ENCODE measurements at regions not wholly inside any gene's neighbourhood (a gene's known extent, or its start where the extent isn't known, plus 50 kb on each side); places are given as distances from the start of the nearest gene placed in this dataset.

DNA sequence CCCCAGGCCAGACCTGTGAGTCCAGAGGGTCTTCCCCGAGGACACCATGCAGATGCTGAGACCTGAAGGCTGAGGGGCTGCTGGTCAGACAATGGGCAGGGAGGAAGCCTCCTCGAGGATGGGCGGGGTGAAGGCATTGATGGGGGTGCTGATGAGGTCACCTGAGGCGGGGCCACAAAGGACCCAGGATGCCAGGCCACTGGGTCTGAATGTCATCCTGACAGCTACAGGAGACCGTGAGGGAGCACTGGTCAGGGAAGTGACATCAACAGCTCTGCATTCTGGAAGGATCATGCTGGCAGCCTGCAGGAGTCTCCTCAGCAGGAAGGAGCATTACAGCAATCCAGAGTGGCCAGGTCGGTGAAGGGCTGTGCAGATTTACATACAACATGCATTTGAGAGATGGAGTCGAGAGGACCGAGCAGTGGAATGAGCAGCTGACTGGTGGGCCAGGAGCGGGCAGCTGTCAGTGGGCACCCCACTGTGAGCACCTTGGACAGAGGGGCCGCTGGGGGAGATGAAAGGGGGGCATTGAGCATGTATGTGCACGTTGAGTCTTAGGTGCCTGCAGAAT lies 77.7 kb upstream of the ADAMTS2 start:
- TF ChIP-seq POLR2A (IDR thresholded peaks at IDR 0.05; ENCODE audit: low read length) (no peak), GATA1 (IDR thresholded peaks at IDR 0.05; ENCODE audit: low read depth, low read length) (no peak)
- DNase-seq: no peak

DNA sequence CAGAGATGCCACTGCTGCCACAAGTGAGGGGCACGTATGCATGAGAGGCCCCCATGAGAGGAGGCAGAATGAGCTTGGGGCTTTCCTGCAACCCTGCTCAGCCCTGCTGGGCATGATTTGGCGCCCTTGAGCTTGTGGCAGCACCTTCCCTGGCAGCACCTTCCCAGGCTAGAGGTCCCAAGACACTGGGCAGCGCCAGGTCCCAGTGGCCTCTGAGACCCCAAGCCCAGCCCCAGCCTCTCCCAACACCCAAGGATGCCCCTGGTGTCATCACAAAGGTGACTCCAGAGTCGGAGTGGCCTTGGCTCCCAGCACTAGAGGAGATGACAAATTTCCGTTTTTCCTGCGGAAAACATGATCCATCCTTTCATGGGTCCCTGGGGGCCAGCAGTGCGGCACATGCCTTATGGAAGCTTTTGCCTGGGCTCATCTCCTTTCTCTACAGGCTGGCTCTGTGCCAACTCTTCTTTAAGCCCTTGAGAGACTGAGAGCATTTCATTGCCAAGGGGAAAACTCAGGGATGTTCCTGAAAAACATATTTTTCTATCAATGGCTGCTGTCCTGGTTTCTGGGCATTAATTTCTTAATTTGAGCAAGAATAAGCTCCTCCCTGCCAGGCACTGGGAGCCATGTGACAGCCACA lies 77.1 kb upstream of the ADAMTS2 start:
- DNase-seq: no peak
- TF ChIP-seq GATA1 (IDR thresholded peaks at IDR 0.05; ENCODE audit: low read depth, low read length) (no peak), POLR2A (IDR thresholded peaks at IDR 0.05; ENCODE audit: low read length) (no peak)

DNA sequence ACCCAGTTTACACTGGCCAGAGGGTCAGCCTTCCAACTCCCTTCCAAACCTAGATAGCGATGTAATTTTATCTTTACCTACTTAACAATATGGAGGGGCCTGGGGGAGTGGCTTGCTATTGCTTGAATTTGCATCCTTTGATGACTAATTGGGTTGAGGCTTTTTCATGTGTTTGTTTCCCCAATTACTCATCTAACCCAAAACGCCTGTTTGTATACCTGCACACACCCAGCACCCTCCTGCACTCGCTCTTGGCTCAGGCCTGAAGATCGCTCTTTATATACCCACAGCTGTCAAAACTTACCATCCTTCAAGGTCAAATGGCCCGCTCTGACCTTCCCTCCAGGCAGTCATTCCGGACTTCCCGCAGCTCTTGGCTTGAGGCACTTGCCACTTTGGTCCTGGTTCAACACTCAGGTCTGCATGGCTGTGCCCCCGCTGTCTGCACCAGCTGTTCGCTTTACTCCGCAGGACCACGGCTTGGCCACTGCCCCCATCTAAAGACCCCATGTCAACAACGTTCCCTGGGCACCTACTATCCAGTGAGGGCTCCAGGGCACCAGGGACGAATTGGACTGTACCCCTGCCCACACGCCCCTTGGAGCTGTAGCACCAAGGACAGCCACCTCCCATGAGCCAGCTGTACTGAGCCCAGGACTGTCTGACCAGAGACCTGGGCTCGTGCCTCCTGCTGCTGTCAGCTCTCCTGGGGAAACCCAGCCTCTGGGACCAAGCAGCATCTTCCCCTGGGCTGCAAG lies 76.1 kb upstream of the ADAMTS2 start:
- DNase-seq: no peak

DNA sequence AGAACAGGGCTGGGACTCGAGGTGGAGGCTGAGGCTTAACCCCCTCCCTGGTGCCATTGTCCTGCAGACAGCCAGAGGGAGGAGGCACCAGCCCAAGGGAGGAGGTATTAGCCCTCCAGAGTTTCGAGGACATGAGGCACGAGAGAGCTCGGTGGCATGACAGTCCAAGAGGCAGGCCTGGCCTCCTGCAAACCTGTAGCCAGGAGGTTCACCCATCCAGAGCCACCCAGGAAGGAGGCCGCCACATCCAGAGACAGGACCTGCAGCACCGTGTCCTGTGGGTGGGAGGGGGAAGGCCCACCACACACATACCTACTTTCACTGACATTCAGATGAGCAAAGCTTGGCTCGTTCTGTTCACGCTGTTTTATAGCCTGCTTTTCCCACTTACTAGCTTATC lies 75.2 kb upstream of the ADAMTS2 start:
- TF ChIP-seq GATA1 (IDR thresholded peaks at IDR 0.05; ENCODE audit: low read depth, low read length) (no peak), POLR2A (IDR thresholded peaks at IDR 0.05; ENCODE audit: low read length) (no peak)
- DNase-seq: no peak

More for the DNA sequence above, 76.1 kb upstream of the ADAMTS2 start:
- TF ChIP-seq GATA1 (IDR thresholded peaks at IDR 0.05; ENCODE audit: low read depth, low read length): no peak
- no peak for TF ChIP-seq POLR2A (IDR thresholded peaks at IDR 0.05; ENCODE audit: low read length)

DNA sequence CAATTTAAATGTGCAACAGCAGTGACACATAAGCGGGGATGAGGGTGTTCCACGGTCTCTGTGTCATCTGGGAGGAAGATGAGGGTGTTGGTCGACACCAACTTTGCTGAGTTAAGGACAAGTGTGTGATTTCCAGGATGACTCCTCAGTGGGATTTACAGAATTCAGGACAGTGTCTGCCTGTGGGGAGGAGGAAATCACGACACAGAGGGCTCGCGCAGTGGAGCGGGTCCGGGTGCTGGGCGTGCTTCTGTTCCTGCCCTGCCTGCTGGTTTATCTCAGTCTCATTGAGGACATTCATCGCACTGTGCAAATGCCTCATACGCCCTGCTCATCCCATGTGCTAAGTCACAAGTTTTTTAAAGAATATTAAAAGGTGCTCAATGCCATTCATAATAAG lies 73.7 kb upstream of the ADAMTS2 start:
- no peak for TF ChIP-seq GATA1 (IDR thresholded peaks at IDR 0.05; ENCODE audit: low read depth, low read length)
- no peak for TF ChIP-seq POLR2A (IDR thresholded peaks at IDR 0.05; ENCODE audit: low read length)
- DNase-seq: no peak

DNA sequence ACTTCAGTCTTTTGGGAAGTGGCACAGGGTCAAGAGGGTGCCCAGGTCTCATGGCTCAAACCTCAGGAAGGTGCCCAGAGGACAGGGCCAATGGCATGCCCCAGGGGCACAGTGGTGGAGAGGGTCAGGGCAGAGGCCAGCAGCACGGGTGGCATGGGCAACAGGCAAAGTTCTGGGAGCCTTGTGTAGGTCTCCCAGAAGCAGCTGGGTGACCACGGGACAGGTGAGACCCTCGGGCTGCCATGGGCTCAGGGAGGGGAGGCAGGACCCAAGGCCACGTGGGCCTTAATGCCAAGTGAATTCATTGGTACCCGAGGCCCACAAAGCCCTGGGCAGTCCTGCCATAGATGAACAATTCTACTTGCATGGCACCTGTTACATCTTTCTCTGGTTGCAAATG lies 72.4 kb upstream of the ADAMTS2 start:
- TF ChIP-seq POLR2A (IDR thresholded peaks at IDR 0.05; ENCODE audit: low read length): no peak
- no peak for TF ChIP-seq GATA1 (IDR thresholded peaks at IDR 0.05; ENCODE audit: low read depth, low read length)
- no peak for DNase-seq

DNA sequence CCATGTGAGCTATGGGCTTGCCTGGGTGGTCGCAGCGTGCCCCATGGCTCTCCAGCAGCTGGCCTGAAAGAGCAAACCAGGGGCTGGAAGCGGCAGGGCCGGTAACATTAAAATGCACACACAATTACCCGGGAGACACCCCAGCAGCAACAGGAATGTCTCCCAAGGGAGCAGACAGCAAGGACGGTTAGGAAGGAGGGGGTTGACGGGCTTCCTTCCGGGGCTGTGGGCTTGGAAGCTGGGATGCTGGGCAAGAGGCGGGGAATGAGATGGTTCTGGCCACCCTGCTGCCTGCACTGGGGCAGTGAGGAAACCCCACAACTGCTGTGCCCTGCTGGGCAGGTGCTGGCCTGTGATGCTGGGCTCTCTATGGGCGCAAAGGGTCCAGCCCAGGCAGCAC lies 71.8 kb upstream of the ADAMTS2 start:
- no peak for DNase-seq
- TF ChIP-seq POLR2A (IDR thresholded peaks at IDR 0.05; ENCODE audit: low read length) (no peak), GATA1 (IDR thresholded peaks at IDR 0.05; ENCODE audit: low read depth, low read length) (no peak)

DNA sequence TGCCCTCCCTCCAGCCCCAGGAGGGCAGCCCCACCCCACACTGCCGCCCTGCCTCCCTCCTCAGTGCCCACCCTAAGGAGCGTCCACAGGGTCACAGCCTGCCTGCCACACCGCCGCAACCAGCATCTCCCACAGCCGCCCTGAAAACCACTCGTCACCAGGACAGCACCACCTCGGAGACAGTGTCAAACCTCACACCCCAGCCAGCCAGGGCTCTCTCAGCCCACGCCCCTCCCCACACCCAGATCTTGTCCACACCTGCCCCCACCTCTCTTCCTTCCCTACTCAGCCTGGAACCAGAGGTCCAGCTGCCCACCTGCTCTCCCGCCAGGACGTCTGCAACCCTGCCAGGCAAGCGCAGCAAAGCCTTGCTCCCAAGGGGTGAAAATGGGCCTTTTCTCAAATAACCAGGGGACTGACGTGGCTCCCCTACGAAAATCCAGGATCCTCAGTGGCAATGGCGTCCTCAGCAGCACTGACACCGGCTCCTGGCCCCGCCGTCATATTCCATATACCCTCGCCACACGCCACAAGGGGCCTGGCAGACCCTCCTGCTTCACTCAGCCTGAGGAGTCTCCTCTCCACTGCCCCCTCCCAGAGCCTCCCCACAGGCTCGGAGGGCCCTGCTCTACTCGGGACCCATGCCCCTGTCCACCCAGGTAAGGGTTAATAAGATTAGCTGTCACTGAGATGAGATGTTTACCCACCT lies 71.0 kb upstream of the ADAMTS2 start:
- DNase-seq: no peak
- no peak for TF ChIP-seq GATA1 (IDR thresholded peaks at IDR 0.05; ENCODE audit: low read depth, low read length)
- no peak for TF ChIP-seq POLR2A (IDR thresholded peaks at IDR 0.05; ENCODE audit: low read length)

DNA sequence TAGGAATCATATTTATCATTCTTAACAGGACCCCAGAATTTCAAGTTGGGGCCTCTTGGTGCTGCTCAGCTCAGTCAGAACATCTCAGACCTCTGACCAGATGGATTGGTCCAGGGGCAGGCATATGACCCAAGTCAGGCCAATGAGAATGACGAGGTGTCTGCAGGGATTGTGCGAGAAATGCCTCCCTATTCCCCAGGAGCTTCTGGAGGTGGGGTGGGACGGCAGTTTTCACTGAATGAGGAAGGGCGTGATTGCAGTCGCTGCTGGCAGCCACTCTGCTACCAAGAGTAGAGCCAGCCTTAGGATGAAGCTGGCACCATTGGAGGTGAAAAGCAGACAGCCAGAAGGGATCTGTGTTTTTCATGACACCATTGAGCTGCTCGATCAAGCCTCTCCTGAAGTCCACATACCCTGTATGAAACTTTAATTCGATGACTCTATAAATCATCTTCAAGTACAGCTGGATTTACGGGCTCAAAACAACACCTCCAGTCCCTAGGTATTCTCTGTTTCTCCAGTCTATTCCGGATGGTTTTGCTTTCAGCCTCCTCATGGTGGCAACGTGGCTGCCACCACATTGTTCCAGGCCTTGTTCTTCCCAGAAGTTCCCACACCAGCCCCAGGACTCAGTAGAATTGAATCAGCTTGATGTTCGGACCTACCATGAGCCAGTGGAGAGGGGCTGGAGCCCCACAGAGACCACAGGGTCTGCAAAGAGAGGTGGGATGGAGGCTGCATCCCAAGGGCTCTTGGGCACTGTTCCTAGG lies 70.2 kb upstream of the ADAMTS2 start:
- no peak for DNase-seq
- TF ChIP-seq GATA1 (IDR thresholded peaks at IDR 0.05; ENCODE audit: low read depth, low read length): no peak
- TF ChIP-seq POLR2A (IDR thresholded peaks at IDR 0.05; ENCODE audit: low read length): no peak

DNA sequence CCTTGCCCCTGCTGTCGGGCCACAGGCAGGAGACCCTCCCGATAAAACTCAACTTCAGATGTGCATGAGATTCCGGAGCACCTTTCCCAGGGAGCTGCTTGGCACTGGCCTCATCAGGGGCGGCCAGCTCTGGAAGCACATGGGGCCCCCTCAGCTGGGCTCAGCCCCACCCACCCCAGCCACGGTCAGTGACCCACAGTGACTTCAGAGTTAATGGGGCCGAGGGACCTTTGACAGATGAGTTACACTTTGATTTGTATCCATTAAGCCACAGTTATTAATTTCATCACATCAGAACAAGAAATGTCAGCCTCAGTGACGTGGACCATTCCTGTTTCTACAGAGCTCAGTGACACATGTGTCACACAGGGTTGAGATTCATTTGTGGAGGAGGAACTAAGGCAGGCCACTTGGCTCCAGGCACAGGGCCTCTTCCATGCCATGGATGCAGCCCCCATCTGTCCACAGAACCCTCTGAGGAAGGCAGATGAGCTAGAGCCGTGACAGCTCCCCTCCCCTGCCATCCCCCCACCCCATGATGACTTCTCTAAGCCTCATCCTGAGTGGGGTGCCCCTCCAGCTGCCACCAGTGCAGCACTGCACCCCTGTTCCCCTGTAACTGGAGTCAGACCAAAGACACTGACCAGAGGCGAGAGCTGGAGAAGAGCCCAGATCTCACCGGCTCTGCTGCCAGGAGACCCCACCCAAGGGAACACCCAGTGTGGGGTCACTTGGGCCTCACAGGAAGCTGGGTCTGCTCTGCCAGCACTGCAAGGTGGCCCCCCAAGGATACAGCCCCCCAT lies 69.4 kb upstream of the ADAMTS2 start:
- TF ChIP-seq POLR2A (IDR thresholded peaks at IDR 0.05; ENCODE audit: low read length) (no peak), GATA1 (IDR thresholded peaks at IDR 0.05; ENCODE audit: low read depth, low read length) (no peak)

DNA sequence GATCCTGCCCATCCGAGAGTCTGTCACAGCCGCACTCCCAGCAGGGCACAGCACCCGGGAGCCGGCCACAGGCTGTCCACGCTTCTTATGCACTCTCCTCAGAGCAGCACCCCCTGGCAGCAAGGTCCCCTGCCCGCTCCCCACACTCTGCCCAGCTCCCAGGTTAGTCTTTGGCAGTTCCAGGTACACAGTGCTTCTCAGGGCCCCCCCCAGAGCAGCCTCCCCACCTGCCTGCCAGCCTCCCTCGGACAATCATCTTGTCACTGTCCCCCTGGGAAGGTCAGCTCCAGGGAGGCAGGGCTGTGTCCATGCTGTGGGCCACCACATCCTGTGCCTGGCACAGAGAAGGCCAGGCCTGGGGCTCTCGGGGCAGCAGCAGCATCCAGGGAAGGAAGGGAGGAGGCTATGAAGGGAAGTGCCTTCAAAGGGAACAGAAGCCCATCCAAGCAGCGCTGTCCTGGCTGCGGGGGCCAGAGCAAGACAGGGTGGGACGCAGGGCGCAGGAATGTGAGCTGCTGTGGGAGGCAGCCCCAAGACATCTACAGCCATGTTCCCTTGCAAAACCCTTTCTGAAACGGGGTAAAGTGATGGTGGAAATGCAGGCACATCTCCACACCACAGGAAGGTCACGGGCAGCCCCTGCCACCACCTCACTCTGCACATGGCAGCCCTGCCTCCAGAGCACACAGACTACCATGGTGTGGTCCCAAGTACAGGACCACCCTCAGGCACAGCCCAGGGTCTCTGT lies 68.6 kb upstream of the ADAMTS2 start:
- DNase-seq: no peak
- TF ChIP-seq POLR2A (IDR thresholded peaks at IDR 0.05; ENCODE audit: low read length) (no peak), GATA1 (IDR thresholded peaks at IDR 0.05; ENCODE audit: low read depth, low read length) (no peak)

More for the DNA sequence above, 69.4 kb upstream of the ADAMTS2 start:
- DNase-seq: no peak

DNA sequence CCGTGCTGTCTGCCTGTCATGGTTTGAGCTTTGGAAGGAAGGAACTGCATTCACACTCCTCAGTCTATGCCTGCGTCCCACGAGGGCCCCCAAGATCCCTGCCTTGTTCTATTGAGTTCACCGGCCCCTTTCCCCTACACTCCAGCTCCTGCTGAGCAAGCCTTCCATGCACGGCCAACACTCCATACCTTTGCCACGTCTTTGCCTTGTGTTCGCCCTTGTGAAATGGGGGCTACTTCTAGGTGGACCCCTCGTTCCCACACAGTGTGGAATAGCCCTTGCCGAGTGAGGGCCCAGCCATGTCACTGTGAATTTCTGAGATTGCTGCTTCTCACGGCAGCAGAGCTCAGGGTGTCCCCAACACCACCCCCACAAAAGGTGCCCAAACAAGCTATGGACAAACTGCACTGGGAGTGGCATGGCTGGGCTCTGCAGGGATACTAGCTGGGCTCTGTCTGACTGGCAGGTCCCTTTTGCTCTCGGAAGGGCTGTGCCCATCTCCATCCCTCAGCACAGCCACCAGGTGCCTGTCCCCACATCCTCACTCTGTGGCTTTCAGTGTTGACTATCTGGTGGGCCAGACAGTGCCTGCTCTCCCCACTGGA lies 67.9 kb upstream of the ADAMTS2 start:
- TF ChIP-seq GATA1 (IDR thresholded peaks at IDR 0.05; ENCODE audit: low read depth, low read length) (no peak), POLR2A (IDR thresholded peaks at IDR 0.05; ENCODE audit: low read length) (no peak)
- DNase-seq: no peak
